ENCODE measurements at regions not wholly inside any gene's neighbourhood (a gene's known extent, or its start where the extent isn't known, plus 50 kb on each side); places are given as distances from the start of the nearest gene placed in this dataset.
"Not testable (repeated sequence)": the region's sequence is repeated elsewhere in the genome, so short reads cannot be mapped to it uniquely, and the experiment has no call there.

GRCh38 chr7:39768439-39768838, 145.1 kb downstream of the RALA start:
- not testable (repeated sequence) for TF ChIP-seq MAX (CRISPR knock-in tag; IDR thresholded peaks at IDR 0.05); CTCF (IDR thresholded peaks at IDR 0.05); ZNF232 (CRISPR knock-in tag; IDR thresholded peaks at IDR 0.05); CBFB (CRISPR knock-in tag; IDR thresholded peaks at IDR 0.05; ENCODE audit: low read depth); RORB (CRISPR knock-in tag; IDR thresholded peaks at IDR 0.05); ARID4B (CRISPR knock-in tag; IDR thresholded peaks at IDR 0.05; ENCODE audit: borderline replicate concordance); AFF4 (CRISPR knock-in tag; IDR thresholded peaks at IDR 0.05; ENCODE audit: borderline replicate concordance); ATF2 (CRISPR knock-in tag; IDR thresholded peaks at IDR 0.05; ENCODE audit: borderline replicate concordance, low read depth)

All from WTC11 (cell line).